Activated CD4-positive, alpha-beta T cell treated with anti-CD3 and anti-CD28 coated beads, Interleukin-2, amount 50 U/mL, for 4 hours (primary cell): ENCODE measurements at regions not wholly inside any gene's neighbourhood (a gene's known extent, or its start where the extent isn't known, plus 50 kb on each side); places are given as distances from the start of the nearest gene placed in this dataset.
"Not testable (repeated sequence)": the region's sequence is repeated elsewhere in the genome, so short reads cannot be mapped to it uniquely, and the experiment has no call there.

Source experiments
- DNase-seq, 2 experiments: peaks; one replicate each; pipeline ENCODE4 v3.0.0-alpha.2; 2020

DNA sequence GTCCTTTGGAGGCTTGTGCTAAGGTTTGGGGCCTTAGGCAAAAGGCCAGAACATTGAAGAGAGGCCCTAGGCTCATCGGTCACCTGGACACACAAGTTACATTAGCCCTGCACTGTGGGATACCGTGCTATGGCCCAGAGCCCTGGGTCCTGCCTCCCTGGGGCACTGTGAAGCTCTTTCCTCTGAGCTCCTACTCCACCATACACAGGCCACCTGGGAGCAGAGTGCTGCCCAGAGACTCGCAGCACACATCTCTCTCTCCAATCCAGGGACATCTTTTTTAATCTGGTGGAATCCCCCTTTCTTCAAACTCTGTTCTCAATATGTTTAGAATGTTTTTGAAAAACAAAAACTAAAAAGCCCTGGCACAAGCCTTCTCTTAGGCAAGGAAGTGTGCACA is 314.2 kb upstream of the RGS6 start:
- DNase-seq, result no peak

DNA sequence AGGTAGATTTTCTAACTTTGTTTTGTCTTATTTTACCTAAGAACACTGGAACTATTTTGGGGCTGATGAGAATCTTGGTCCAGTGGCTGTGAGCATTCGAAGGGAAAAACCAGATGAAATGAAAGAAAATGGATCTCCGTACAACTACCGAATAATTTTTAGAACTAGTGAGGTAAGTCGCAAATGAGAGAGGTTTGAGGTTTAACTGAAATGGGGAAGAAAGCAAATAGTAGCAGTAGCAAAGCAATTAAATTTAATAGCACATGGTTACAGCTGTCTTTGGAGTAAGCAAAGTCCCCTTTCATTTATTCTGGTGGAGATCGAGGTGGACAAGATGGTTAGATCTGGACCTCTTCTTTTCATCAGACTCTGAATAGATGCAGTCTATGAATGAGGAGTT is 313.5 kb upstream of the RGS6 start:
- DNase-seq, result no peak

DNA sequence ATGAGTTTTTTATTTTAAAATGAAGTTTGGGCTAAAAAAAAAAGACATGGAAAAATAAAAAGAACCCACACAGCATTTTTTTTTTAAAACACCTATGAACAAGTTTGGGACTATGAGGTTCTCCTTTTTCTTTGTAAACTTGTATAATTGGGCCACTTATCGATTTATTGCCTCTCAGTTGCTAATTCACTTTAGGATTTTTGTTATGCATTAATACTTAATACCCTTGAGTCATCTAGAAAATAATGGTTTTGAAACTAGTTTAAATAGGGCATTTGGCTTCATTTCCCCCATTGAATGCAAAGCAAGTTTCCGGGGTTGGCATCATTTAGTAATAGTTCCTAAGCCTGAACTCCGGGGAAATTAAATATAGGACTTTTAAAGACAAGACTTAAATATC is 312.8 kb upstream of the RGS6 start:
- no peak for DNase-seq

DNA sequence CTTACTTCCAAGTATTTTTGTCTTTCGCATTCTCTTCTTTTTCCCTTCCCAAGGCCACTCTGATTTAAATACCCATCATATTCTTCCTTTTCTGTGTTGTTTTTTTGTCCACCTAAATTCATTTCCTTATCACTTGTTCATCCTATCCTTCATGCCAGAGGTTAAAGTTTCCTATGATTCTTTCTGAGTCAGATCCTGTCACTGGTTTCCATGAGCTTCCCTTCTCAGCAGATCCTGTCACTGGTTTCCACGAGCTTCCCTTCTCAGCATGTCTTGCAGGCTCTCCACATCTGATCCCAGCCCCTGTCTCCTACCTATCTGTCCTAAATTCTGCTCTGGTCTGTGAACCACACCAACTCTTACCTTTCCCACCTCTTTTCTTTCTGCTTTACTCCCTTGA is 311.8 kb upstream of the RGS6 start:
- DNase-seq, result no peak

DNA sequence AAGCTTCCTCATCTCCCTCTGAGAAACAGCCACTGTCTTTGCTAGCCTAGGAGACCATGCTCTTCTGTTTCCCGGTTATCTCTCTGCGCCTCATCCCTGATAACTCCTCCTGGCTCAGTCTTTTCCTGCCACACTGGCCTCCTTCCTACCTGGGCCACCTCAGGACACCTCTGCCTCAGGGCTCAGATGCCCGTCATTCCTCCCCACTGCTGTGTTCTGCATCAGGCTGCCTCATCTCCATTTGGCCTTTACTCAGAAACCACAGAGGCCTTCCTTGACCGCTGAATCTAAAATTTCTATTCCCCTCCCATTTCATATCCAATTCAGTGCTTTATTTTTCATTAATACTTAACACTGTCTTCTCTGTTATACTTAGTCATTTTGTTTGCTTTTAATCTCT is 311.0 kb upstream of the RGS6 start:
- no peak for DNase-seq

DNA sequence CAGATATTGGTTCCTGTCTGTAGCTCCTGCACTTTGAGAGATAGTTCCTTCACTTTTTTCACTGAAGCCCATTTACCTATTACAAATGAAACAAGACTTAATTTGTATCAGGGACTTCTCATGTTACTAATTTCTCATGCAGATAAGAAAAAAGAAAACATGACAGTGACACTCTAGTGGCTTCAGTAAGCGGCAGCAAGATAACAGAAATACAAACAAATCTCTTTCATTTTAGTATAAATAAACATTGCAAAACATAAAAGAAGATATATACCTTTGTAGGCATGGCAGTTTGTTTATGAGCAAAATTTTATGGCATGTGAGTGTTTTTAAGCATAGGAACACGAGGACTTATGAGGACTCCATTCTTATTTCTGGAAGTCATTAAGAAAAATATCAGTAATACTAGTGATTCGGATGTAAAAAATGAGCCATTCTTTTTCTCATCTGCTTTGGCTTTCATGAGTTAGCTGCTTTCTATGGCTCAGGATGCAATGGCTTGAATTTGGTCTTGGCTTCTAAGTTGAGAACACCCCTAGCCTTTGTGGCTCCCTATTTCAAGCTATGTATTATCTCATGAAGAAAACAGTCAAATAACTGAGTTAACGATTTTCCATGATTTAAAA is 310.1 kb upstream of the RGS6 start:
- DNase-seq, result no peak

DNA sequence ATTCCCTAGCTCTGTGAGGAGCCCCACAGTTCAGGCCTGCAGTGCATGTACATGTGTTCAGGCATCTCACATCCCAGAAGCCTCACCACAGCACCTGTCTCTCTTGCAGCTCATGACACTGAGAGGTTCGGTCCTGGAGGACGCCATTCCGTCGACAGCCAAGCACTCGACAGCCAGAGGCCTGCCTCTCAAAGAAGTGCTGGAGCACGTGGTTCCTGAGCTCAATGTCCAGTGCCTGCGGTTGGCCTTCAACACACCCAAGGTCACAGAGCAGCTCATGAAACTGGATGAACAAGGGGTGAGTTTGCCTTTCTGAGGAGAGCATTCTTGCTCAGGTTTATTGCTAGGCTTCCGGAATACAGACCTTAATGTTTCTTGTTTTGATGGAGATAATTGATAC is 308.3 kb upstream of the RGS6 start:
- DNase-seq, result no peak

DNA sequence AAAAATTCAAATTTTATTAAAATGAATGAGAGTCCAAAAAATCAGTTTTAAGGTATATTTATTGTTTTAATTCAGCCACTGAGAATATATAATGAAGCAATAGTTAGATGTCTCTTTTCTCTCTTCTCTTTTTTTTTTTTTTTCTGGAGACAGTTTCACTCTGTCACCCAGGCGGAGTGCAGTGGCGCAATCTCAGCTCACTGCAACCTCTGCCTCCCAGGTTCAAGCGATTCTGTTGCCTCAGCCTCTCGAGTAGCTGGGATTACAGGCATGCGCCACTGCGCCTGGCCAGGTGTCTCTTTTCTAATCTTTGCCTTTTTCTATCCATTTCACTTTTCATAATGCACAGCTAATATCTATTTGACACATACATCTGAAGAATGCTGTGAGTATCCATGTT is 307.1 kb upstream of the RGS6 start:
- no peak for DNase-seq

DNA sequence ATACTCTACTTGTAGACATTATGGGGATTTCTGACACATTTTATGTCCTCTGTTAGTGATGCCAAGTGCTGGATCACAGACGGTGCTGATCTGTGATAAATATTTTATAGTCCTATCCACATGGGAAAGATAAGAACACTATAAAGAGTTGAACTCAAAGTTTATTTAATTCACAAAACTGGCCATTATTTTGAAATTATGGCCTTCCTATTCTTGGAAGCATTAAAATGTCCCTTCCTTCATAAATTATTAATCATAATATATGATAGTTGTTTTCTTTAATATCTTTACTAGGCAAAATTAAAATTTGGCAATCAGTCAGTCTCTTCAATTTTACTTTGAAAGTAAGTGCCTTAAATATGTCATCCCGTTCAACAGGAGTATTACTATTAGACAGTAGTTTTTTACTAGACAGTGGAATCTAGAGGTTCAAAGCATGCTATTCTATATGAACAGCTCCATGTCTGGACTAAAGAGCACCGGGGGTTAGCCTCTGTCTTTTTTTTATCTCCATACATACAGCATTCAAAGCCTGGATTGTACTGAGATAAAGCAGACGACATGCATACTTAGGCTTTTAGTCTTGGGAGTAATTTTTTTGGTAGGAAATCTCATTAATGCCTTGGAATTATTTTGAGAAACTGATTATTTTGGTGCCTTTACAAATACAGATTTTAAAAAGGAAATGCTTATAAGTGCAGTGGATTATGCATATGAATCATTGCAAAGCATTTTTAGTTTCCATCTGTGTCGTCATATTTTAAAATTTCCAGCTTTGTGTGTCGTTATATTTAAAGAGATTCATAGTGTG is 306.1 kb upstream of the RGS6 start:
- DNase-seq, result no peak

DNA sequence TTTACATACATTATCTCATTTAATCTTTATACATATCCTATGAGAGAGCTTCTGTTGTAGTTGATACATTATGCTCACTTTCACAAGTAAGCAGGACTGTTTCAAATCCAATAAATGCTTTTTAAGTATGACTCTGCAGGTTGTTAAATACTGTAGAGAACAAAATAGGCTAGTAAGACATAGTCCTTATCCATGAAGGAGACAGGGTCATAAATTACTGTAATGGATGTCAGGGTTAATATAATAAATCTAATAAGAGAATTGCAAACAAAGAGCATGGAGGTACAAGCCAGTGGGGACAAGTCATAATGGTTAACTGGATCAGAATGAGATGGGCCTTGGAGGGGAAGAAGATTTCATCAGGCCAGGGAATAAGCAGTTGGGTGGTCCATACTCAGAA is 303.8 kb upstream of the RGS6 start:
- no peak for DNase-seq

DNA sequence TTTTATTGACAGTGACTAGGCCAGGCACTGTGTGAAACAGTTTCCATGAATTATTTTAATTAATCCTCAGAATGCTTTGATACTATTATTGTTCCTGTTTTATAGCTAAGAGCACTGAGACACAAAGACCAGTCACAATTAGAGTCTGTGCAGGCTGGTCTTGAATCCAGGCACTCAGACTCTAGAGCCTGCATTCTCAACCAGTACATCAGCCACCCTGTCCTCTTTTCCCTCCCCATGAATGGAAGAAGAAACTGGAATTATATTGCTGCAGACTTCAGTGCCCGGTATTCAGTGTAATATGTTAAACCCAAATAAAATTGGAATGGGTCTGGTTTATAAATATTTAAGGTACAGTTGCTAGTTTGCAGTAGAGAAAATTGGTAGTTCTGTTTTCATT is 303.0 kb upstream of the RGS6 start:
- DNase-seq, result no peak

DNA sequence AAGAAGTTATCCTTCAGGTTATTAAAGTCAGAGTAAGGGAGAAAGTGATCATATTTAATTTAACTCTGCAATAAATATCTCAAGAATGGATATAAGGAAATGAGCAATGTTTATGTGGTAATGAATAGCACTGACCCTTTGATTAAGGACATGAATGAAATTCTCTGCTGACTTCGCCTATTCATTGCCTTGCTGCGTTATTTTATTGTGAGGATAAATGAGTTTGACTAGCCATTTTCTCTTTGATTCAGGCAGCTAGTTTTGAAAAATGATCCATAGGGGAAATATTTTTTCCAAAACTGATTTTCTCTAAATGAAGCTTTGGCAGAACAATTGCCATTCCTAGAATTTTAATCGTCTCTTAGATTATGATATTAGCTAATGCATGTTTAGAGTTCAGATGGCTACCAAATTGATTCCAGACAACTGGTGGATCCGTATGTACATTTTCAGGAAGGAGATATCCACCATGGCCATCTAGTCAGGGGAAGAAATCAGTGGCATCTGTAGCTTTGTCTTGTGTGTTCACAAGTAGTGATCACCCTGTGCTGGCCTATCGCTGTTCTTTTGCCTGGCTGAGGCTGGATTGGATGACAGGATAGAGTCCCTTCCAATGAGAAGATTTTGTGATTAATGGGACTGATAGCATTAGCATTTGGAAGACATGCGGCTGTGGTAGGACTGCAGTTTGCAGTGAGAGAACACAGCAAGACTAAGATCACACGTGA is 302.3 kb upstream of the RGS6 start:
- no peak for DNase-seq

DNA sequence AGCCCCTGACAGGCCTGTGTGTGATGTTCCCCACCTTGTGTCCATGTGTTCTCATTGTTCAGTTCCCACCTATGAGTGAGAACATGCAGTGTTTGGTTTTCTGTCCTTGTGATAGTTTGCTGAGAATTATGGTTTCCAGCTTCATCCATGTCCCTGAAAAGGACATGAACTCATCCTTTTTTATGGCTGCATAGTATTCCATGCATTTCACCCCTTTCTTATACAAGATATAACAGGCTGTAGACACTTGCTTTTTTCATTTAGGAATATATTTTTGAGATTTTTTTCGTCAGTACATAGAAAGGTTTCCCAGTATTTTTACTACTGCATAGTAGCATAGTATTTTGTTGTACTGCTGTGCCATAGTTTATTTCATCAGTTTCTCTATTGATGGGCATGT is 301.2 kb upstream of the RGS6 start:
- not testable (repeated sequence) for DNase-seq

DNA sequence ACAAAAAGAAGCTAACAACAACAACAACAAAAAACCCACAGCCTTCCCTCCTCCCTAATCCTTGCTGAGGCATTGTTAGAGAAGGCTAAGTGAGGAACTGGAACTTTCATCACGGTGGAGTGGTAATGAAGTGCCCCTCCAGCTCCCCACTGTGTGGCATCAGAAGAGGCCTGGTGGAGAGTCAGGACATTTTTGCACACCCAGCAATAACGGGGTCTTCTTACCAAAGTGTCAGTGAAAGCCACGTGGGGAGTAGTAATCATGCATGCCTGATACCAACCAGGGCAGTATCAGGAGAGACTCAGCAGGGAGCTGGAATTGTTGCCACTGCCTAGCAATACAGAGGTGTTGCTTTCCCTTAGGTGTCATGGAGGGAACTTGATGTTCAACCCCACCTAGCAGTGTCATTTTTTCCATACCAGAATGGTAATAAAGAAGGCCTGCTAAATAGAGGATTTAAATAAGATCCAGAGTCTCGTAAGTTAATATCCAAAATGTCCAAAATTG is 299.7 kb upstream of the RGS6 start:
- no peak for DNase-seq

DNA sequence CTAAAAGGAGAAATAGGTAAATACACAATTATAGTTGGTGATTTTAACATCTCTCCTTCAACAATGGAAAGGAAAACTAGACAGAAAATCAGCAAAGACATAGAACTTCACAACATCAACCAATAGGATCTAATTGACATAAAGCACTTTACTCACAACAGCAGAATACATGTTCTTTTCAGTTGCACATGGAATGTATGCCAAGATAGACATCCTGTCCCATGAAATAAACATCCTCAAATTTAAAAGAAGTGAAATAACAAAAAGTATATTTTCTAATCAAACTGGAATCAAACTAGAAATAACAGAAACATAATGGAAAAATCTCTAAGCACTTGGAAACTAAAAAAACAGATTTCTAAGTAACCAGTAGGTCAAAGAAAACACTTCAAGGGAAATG is 296.2 kb upstream of the RGS6 start:
- no peak for DNase-seq

DNA sequence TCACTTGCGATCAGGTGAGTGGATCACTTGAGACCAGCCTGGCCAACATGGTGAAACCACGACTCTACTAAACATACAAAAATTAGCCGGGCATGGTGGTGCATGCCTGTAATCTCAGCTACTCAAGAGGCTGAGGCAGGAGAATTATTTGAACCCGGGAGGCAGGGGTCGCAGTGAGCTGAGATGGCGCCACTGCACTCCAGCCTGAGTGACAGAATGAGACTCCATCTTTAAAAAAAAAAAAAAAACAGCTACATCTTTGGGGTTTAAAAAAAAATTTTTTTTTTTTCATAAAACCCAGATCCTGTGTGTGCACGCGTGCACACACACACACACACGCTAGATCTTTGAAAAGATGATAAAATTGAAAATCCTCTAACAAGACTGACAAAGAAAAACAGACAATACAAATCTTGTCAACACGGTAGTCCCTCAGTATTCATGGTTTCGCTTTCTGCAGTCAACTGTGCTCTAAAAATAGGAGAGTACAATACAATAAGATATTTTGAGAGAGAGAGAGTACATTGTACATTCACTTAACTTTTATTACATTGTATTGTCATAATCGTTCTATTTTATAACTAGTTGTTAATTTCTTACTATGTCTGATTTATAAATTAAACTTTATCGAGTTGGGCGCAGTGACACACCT is 295.3 kb upstream of the RGS6 start:
- DNase-seq, result no peak

DNA sequence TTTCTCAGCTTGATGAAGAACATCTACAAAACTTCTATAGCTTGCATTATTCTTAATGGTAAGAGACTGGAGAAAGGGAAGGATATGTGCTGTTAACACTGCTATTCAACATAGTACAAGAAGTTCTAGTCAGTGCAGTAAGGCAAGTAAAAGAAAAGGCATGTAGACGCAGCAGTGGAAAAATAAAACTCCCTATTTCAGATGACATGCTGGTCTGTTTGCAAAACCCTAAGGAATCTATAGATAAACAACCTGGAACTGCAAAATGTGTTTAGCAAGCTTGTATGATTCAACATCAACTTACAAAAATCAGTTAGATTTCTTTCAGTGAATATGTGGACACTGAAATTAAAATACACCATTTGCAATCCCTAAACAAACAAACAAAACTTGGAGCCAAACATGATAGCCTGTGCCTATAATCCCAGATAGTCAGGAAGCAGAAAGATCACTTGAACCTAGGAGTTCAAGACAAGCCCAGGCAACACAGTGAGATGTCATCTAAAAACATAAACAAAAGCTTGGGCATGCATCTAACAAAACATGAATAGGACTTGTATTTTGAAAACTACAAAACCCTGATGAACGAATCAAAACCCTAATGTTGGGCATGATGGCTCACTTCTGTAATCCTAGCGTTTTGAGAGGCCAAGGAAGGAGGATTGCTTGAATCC is 293.6 kb upstream of the RGS6 start:
- no peak for DNase-seq

DNA sequence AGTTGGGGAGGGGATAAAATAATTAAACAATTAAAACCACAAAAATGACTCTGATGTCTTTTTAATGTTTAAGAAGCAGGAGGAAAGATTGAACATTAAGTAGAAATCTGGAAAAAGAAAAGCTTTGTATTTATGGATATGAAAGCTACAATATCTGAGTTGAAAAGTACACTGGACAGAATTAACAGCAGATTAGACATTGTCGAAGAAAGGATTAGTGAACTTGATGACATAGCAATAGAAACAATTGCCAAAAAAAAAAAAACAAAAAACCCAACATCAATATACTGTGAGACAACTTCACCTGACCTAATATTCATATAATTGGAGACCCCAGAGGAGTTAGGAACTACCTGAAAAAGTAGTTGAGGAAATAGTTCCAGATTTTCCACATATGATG is 289.5 kb upstream of the RGS6 start:
- DNase-seq, result no peak

DNA sequence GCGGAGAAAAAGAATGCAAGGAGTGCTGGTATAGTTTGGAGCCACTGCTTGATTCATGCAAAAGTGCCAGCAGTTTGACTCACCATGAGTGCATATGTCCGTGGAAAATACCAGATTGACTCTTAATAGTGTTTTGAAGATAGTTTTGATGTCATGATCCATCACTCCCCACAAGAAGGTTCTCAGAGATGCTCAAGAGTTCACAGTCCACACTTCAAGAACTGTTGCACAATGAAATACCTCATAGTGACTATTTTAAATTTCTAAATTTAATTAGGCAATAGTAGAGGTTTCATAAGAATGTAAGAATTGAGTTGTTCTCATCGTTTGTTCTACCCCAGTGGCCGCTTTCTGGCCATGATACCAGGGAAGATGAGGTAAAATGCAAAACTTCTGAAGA is 286.6 kb upstream of the RGS6 start:
- DNase-seq, result no peak

DNA sequence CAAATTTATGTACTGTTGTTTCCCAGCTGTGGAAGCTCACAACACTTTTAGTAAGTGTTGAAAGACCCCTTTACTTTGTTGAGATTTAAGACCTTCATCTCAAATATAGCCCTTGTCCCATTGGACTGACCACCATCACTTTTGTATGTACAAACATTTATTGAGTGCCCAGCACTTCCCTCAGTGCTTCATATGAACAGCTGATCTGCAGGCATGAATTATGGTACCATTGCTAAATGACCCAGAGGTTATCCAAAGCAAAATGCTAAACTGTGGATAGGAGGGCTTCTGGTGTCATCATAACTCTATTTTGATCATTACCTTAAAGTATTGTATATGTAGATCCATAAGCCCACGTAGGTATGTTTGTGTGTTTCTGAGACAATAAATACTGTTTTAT is 285.7 kb upstream of the RGS6 start:
- no peak for DNase-seq

DNA sequence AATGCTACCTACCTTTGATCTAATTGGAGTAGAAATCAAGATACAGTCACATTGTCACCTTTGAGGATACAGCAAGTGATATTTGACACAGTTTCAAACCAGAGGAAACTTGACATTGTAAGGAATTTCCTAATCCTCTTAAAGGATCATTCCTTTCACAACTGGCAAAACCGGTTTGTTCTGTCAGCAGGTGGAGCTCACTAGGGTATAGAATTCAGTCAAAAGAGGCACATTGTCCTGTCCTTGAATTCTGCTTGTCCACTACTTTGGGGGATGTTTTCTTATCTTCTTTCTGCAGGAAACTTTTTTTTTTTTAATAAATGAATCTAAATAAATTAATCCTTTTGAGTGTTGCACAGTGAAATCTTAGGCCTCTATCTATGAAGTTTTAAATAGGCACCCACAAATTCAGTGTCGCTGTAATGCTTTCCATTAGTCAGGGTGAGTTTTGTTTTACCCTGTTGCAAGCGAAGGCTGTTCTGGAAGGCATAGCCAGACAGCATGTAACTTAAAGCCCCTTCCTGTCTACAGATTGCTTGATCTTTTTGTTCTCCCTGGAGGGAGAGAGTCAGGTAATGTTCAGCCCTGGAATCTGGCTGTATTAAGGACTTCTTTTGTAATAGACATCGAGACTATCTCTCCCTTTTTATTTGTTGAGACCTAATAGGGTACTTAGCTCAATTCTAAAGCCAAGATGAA is 285.0 kb upstream of the RGS6 start:
- DNase-seq, result no peak

DNA sequence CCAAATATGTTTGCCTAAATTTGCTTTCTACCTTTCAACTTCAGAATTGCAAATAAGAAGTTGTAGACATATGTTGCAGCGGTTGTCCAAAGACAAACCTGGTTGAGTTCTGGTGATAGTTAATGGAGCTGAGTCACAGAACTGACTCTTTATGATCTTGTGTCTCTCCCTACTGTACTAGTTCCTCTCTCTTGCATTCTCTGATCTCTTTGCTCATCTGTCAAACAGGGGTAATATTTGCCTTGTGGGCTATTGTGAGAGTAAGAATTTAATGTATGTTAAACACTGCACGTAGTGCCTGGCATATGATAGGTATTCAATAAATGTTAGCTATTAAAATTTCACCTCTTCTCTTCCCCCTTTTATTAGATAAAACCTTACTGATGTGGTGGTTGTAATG is 283.5 kb upstream of the RGS6 start:
- DNase-seq, result no peak
